WTC11 (cell line): ENCODE measurements at regions not wholly inside any gene's neighbourhood (a gene's known extent, or its start where the extent isn't known, plus 50 kb on each side); places are given as distances from the start of the nearest gene placed in this dataset.
A peak's percentile ranks its signal among the peaks of the same experiment; 100 is the strongest.

ENCODE experiments used
- ATAC-seq: fragments of 200-7000 bp; cut with Tn5 transposase; 2 replicates; pipeline ENCODE4 v1.10.0; 2021; ENCODE audit warnings: mild to moderate bottlenecking, moderate library complexity
- CTCF ChIA-PET: fragments of 300-600 bp; sonication (Branson Sonifier 250); formaldehyde crosslinking; loops from one replicate; lab custom pipeline; 2021; ENCODE audit warnings: antibody characterized with exemption; lab: Charles Lee
- POLR2A ChIA-PET: fragments of 350-600 bp; sonication (Branson Sonifier 250); formaldehyde crosslinking; loops from one replicate; lab custom pipeline; 2021; ENCODE audit warnings: antibody characterized with exemption; lab: Charles Lee
- DNase-seq: peaks from one replicate; pipeline ENCODE4 v3.0.0; 2021; ENCODE audit warnings: low spot score
- H3K27ac Mint-ChIP-seq: 2 replicates; pipeline ENCODE4 v1.8.0; 2021; ENCODE audit warnings: mixed read lengths
- H3K27me3 Mint-ChIP-seq: 2 replicates; pipeline ENCODE4 v1.8.0; 2021; ENCODE audit warnings: low read depth, mild to moderate bottlenecking, moderate library complexity, mixed read lengths
- H3K36me3 Mint-ChIP-seq: 2 replicates; pipeline ENCODE4 v1.8.0; 2021; ENCODE audit warnings: mixed read lengths
- H3K4me1 Mint-ChIP-seq: 2 replicates; pipeline ENCODE4 v1.8.0; 2022; ENCODE audit warnings: mixed read lengths
- H3K4me3 Mint-ChIP-seq: 2 replicates; pipeline ENCODE4 v1.8.0; 2021; ENCODE audit warnings: mild to moderate bottlenecking, moderate library complexity, mixed read lengths
- H3K9me3 Mint-ChIP-seq: 2 replicates; pipeline ENCODE4 v1.8.0; 2021; ENCODE audit warnings: mixed read lengths
- CREM ChIP-seq: sonication (generic); formaldehyde crosslinking; IDR thresholded peaks from 2 replicates; pipeline ENCODE4 v1.8.1; 2022; ENCODE audit warnings: mild to moderate bottlenecking, missing genetic modification reagents, moderate library complexity
- EMX1 ChIP-seq: fragments of 250-450 bp; sonication (Bioruptor Pico); IDR thresholded peaks from 2 replicates; pipeline ENCODE4 v1.8.0; 2021; ENCODE audit warnings: mild to moderate bottlenecking
- FOXK1 ChIP-seq: sonication (generic); formaldehyde crosslinking; IDR thresholded peaks from 2 replicates; pipeline ENCODE4 v1.8.0; 2022; ENCODE audit warnings: mild to moderate bottlenecking, moderate library complexity, missing genetic modification reagents
- NFATC4 ChIP-seq: fragments of 250-450 bp; sonication (Bioruptor Pico); IDR thresholded peaks from 2 replicates; pipeline ENCODE4 v1.9.0; 2021; ENCODE audit warnings: mild to moderate bottlenecking
- NR2C2 ChIP-seq: sonication (generic); formaldehyde crosslinking; IDR thresholded peaks from 2 replicates; pipeline ENCODE4 v1.8.0; 2022; ENCODE audit warnings: mild to moderate bottlenecking, missing genetic modification reagents
- NR3C1 ChIP-seq: sonication (generic); formaldehyde crosslinking; conservative IDR thresholded peaks from 2 replicates; pipeline ENCODE4 v1.8.1; 2023; ENCODE audit warnings: low read depth, mild to moderate bottlenecking, missing genetic modification reagents
- OVOL2 ChIP-seq: fragments of 250-450 bp; sonication (Bioruptor Pico); IDR thresholded peaks from 2 replicates; pipeline ENCODE4 v1.9.0; 2021; ENCODE audit warnings: mild to moderate bottlenecking, borderline replicate concordance
- RELA ChIP-seq: sonication (generic); formaldehyde crosslinking; IDR thresholded peaks from 2 replicates; pipeline ENCODE4 v1.8.1; 2022; ENCODE audit warnings: missing genetic modification reagents, mild to moderate bottlenecking, borderline replicate concordance
- SMAD3 ChIP-seq: sonication (generic); formaldehyde crosslinking; IDR thresholded peaks from 2 replicates; pipeline ENCODE4 v1.8.0; 2022; ENCODE audit warnings: missing genetic modification reagents, mild to moderate bottlenecking, borderline replicate concordance
- SMAD4 ChIP-seq: sonication (generic); formaldehyde crosslinking; IDR thresholded peaks from 2 replicates; pipeline ENCODE4 v1.8.0; 2022; ENCODE audit warnings: mild to moderate bottlenecking, missing genetic modification reagents
- ZNF219 ChIP-seq: sonication (generic); formaldehyde crosslinking; IDR thresholded peaks from 2 replicates; pipeline ENCODE4 v1.8.0; 2023; ENCODE audit warnings: missing genetic modification reagents, mild to moderate bottlenecking, borderline replicate concordance
- ZNF263 ChIP-seq: sonication (generic); formaldehyde crosslinking; IDR thresholded peaks from 2 replicates; pipeline ENCODE4 v1.8.1; 2022; ENCODE audit warnings: low read depth, mild to moderate bottlenecking, moderate library complexity, missing genetic modification reagents
- ZNF396 ChIP-seq: fragments of 250-450 bp; sonication (Bioruptor Pico); IDR thresholded peaks from 2 replicates; pipeline ENCODE4 v1.8.0; 2021; ENCODE audit warnings: mild to moderate bottlenecking, moderate library complexity, borderline replicate concordance
- ZNF671 ChIP-seq: fragments of 250-450 bp; sonication (Bioruptor Pico); IDR thresholded peaks from 2 replicates; pipeline ENCODE4 v1.8.0; 2021; ENCODE audit warnings: mild to moderate bottlenecking
- TF ChIP-seq, protein P1 (sequence below): fragments of 200-600 bp; IDR thresholded peaks from 2 replicates; pipeline ENCODE4 v1.8.0; 2022; ENCODE audit warnings: antibody characterized with exemption
- TF ChIP-seq, protein P2 (sequence below): sonication (generic); formaldehyde crosslinking; IDR thresholded peaks from 2 replicates; pipeline ENCODE4 v1.8.1; 2023; ENCODE audit warnings: mild to moderate bottlenecking, moderate library complexity, missing genetic modification reagents
- TF ChIP-seq, protein P3 (sequence below): fragments of 250-450 bp; sonication (Bioruptor Pico); conservative IDR thresholded peaks from 2 replicates; pipeline ENCODE4 v1.9.0; 2021; ENCODE audit warnings: mild to moderate bottlenecking
- TF ChIP-seq, protein P4 (sequence below): sonication (generic); formaldehyde crosslinking; IDR thresholded peaks from 2 replicates; pipeline ENCODE4 v1.8.0; 2022; ENCODE audit warnings: mild to moderate bottlenecking, missing genetic modification reagents
- TF ChIP-seq, protein P5 (sequence below): sonication (generic); formaldehyde crosslinking; IDR thresholded peaks from 2 replicates; pipeline ENCODE4 v1.8.1; 2023; ENCODE audit warnings: mild to moderate bottlenecking, missing genetic modification reagents, moderate library complexity
- TF ChIP-seq, protein P6 (sequence below): sonication (generic); formaldehyde crosslinking; IDR thresholded peaks from 2 replicates; pipeline ENCODE4 v1.8.0; 2022; ENCODE audit warnings: mild to moderate bottlenecking, missing genetic modification reagents

DNA sequence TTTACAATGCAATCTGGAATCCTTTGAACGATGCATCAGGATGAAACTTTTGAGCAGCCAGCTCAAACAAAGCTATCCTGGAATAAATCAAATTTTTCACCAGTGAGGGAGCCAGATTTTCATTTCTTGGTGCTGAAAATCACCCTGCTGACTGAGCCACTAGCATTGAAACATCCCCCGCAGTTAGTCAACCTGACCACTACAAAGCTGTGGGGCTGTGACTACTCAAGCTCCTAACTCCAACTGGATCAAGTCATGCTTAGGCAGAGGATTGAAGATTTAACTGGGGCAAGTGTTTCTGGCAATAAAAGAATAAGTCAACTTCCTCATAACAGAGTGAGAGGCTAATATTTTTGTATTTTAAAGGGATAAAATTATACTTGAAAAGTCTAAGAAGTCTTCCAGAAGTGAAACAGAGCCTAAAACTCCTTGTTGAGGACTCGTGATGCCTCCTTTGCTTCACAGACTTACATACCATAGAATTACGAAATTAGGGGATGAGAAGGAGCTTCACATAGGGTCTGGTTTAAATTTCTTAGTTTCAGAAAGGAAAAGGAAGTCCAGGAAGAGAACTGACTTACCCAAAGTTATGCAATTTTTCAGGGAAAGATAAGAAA, 177.8 kb downstream of the SERPINI1 start:
- Mint-ChIP-seq H3K27ac (no peak overlapping the region), H3K36me3 (no peaks in the 10 kb centered on the region)
- no peak for TF ChIP-seq OVOL2 (CRISPR knock-in tag)
- TF ChIP-seq, protein P1, sequence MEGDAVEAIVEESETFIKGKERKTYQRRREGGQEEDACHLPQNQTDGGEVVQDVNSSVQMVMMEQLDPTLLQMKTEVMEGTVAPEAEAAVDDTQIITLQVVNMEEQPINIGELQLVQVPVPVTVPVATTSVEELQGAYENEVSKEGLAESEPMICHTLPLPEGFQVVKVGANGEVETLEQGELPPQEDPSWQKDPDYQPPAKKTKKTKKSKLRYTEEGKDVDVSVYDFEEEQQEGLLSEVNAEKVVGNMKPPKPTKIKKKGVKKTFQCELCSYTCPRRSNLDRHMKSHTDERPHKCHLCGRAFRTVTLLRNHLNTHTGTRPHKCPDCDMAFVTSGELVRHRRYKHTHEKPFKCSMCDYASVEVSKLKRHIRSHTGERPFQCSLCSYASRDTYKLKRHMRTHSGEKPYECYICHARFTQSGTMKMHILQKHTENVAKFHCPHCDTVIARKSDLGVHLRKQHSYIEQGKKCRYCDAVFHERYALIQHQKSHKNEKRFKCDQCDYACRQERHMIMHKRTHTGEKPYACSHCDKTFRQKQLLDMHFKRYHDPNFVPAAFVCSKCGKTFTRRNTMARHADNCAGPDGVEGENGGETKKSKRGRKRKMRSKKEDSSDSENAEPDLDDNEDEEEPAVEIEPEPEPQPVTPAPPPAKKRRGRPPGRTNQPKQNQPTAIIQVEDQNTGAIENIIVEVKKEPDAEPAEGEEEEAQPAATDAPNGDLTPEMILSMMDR = 0 out of 2 replicates have a peak, but pooled peaks have one; percentile 14
- TF ChIP-seq ZNF396 = no peak
- no peak for TF ChIP-seq FOXK1 (CRISPR knock-in tag)
- TF ChIP-seq EMX1 (CRISPR knock-in tag) = no peak
- no peak for TF ChIP-seq NR2C2 (CRISPR knock-in tag)
- TF ChIP-seq, protein P2, sequence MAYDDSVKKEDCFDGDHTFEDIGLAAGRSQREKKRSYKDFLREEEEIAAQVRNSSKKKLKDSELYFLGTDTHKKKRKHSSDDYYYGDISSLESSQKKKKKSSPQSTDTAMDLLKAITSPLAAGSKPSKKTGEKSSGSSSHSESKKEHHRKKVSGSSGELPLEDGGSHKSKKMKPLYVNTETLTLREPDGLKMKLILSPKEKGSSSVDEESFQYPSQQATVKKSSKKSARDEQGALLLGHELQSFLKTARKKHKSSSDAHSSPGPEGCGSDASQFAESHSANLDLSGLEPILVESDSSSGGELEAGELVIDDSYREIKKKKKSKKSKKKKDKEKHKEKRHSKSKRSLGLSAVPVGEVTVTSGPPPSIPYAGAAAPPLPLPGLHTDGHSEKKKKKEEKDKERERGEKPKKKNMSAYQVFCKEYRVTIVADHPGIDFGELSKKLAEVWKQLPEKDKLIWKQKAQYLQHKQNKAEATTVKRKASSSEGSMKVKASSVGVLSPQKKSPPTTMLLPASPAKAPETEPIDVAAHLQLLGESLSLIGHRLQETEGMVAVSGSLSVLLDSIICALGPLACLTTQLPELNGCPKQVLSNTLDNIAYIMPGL = no peak
- no peak for TF ChIP-seq SMAD3 (CRISPR knock-in tag)
- no peak for TF ChIP-seq ZNF219
- TF ChIP-seq, all 79 proteins: peak for 1
- ChIA-PET CTCF (interaction anchor here (0.8 to 1.9 kb wide), 7 partner anchors 11 to 533 kb away, joined by 3 to 8 read pairs (median 6); partner anchors contain the start of gene ZBBX), POLR2A (no interaction called here)
- DNase-seq (peak; percentile 23), ATAC-seq (peak; percentile 99)
- Mint-ChIP-seq H3K4me1 (0 out of 2 replicates have a peak, but pooled peaks cover 3% of the 10 kb centered on the region), H3K4me3 (no peak overlapping the region), H3K9me3 (no peaks in the 10 kb centered on the region), H3K27me3 (no peaks in the 10 kb centered on the region)

DNA sequence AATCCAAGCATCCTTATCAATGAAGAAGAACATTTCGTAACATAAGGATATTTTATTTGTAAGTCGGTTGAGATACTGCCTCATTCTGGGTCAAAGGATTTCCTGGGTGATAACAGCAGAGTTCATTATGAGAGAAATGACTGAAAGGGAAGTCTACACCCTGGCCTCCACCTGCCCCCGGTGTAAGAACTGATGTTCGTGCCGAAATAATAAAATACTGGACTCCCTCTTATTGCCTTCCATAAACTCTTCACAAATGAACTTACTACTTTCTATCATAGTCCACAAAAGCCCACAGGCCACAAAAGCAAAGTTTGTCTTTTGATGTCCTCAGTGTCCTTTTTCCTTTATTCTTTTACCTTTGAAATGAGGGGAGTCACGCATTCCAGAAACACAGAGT, 174.4 kb downstream of the SERPINI1 start:
- ATAC-seq (no peak), DNase-seq (no peak)
- Mint-ChIP-seq H3K27ac (no peak overlapping the region), H3K4me3 (no peak overlapping the region), H3K36me3 (no peaks in the 10 kb centered on the region), H3K4me1 (0 out of 2 replicates have a peak, but pooled peaks cover 3% of the 10 kb centered on the region), H3K9me3 (no peaks in the 10 kb centered on the region), H3K27me3 (no peaks in the 10 kb centered on the region)
- no peak for TF ChIP-seq ZNF671 (CRISPR knock-in tag)
- TF ChIP-seq RELA = no peak
- TF ChIP-seq, protein P3, sequence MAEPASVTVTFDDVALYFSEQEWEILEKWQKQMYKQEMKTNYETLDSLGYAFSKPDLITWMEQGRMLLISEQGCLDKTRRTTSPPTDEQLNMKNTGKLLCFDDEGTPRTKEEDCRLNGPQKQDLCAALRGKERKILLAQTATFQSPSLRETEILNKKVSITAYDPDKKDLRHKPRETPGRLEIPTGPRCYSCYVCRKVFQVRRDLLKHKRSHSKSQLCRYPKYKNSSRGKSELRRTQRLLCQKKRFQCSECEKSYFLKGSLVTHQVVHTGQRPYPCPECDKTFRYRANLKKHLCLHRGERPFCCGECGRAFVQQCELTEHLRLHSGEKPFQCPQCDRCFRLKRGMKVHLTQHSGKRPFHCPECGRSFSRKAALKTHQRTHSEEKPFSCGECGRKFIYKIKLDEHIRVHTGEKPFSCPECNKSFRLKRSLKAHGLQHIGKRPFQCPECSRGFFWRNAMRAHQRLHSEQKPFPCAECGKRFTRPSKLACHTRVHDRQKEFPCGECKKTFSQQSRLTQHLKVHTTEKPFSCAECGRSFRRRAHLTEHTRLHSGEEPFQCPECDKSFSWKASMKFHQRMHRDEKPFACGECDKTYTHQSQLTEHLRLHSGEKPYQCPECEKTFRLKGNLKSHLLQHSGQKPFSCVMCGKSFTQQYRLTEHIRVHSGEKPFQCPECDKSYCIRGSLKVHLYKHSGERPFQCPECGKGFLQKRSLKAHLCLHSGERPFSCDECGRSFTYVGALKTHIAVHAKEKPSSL (CRISPR knock-in tag) = no peak
- TF ChIP-seq NFATC4 (CRISPR knock-in tag) = no peak
- no peak for TF ChIP-seq NR3C1 (CRISPR knock-in tag)
- POLR2A ChIA-PET = no interaction called here
- CTCF ChIA-PET = no interaction called here

DNA sequence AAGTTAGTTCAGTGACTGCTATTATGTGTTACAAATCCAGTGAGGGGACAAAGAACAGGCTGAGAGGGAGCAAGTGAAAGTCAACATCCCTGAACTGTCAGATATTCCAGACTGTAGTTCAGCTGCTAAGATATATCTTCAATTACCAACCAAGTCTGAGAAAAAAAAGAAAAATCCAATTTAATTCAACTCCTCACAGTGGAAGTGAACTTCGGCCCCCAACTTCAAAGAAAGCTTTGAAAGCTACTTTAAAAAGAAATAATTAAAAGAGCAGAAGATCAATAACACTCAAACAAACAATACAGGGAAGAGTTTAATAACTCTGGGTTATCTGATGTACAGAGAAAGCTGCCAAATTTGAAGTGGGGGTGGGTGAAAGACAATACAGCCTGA, 174.0 kb downstream of the SERPINI1 start:
- 0 out of 2 replicates have a peak, but pooled peaks cover 3% of the 10 kb centered on the region for H3K4me1 Mint-ChIP-seq
- TF ChIP-seq CREM (CRISPR knock-in tag) = no peak
- TF ChIP-seq, protein P4, sequence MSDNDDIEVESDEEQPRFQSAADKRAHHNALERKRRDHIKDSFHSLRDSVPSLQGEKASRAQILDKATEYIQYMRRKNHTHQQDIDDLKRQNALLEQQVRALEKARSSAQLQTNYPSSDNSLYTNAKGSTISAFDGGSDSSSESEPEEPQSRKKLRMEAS (CRISPR knock-in tag) = no peak
- no peak for TF ChIP-seq ZNF263 (CRISPR knock-in tag)
- TF ChIP-seq, protein P5, sequence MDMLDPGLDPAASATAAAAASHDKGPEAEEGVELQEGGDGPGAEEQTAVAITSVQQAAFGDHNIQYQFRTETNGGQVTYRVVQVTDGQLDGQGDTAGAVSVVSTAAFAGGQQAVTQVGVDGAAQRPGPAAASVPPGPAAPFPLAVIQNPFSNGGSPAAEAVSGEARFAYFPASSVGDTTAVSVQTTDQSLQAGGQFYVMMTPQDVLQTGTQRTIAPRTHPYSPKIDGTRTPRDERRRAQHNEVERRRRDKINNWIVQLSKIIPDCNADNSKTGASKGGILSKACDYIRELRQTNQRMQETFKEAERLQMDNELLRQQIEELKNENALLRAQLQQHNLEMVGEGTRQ (CRISPR knock-in tag) = no peak
- TF ChIP-seq NFATC4 (CRISPR knock-in tag) = no peak
- no peak for TF ChIP-seq SMAD4 (CRISPR knock-in tag)
- TF ChIP-seq, protein P6, sequence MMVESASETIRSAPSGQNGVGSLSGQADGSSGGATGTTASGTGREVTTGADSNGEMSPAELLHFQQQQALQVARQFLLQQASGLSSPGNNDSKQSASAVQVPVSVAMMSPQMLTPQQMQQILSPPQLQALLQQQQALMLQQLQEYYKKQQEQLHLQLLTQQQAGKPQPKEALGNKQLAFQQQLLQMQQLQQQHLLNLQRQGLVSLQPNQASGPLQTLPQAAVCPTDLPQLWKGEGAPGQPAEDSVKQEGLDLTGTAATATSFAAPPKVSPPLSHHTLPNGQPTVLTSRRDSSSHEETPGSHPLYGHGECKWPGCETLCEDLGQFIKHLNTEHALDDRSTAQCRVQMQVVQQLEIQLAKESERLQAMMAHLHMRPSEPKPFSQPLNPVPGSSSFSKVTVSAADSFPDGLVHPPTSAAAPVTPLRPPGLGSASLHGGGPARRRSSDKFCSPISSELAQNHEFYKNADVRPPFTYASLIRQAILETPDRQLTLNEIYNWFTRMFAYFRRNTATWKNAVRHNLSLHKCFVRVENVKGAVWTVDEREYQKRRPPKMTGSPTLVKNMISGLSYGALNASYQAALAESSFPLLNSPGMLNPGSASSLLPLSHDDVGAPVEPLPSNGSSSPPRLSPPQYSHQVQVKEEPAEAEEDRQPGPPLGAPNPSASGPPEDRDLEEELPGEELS (CRISPR knock-in tag) = no peak
- TF ChIP-seq, all 79 proteins: peak for 0

More for the DNA sequence above, 174.0 kb downstream of the SERPINI1 start:
- ChIA-PET CTCF (interaction anchor here (0.6 kb wide), 1 partner anchor 16 kb away, joined by 3 read pairs; no protein-coding TSS in a partner anchor), POLR2A (no interaction called here)
- H3K27me3 Mint-ChIP-seq = no peaks in the 10 kb centered on the region
- H3K27ac Mint-ChIP-seq = no peak overlapping the region
- no peaks in the 10 kb centered on the region for H3K36me3 Mint-ChIP-seq
- DNase-seq (no peak), ATAC-seq (no peak)
- H3K4me3 Mint-ChIP-seq = no peak overlapping the region
- no peaks in the 10 kb centered on the region for H3K9me3 Mint-ChIP-seq
